Embryonic facial prominence (tissue), 1 donor: ENCODE measurements at regions not wholly inside any gene's neighbourhood (a gene's known extent, or its start where the extent isn't known, plus 50 kb on each side); places are given as distances from the start of the nearest gene placed in this dataset.
"Not testable (repeated sequence)": the region's sequence is repeated elsewhere in the genome, so short reads cannot be mapped to it uniquely, and the experiment has no call there.

Experiments used
- DNase-seq: peaks from one replicate; pipeline ENCODE4 v3.0.0-alpha.2; 2016; ENCODE audit errors: extremely low spot score

DNA sequence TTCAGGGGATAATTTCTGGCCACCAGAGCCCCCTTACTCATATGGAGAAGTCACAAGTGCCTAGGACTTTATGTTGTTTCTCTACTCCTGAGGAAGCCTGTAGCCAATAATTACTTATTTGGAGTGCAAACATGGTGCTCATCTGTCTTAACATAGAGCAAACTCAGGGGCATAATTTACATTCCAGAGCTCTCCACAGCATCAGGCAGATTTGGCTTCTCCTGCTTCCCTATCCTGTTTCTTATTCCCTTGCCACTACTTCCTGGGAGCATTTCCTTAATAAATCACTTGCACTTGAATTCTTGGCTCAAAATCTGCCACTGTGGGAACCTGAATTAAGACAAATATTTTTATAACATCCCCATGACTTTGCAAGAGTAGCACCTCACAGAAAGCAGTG, 960.9 kb downstream of the SOCS6 start:
- no peak for DNase-seq

DNA sequence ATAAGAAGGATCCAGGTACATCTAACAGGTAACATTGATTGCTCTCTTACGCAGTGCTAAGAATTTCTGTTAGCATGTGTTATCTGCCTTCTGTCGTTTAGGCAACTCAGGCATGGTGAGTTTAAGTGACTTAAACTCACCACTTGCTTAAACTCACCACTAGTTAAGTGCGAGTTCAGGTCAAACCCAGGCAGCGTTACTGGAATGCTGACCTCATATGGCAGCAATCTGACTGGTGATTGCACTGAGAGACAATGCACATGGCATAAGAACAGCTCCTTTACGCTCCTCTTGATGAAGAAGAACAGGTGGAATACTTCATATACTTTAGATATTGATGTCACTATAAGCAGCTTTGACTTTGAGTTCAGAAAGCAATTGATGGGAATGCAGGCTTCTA, 954.1 kb downstream of the SOCS6 start:
- DNase-seq: no peak

DNA sequence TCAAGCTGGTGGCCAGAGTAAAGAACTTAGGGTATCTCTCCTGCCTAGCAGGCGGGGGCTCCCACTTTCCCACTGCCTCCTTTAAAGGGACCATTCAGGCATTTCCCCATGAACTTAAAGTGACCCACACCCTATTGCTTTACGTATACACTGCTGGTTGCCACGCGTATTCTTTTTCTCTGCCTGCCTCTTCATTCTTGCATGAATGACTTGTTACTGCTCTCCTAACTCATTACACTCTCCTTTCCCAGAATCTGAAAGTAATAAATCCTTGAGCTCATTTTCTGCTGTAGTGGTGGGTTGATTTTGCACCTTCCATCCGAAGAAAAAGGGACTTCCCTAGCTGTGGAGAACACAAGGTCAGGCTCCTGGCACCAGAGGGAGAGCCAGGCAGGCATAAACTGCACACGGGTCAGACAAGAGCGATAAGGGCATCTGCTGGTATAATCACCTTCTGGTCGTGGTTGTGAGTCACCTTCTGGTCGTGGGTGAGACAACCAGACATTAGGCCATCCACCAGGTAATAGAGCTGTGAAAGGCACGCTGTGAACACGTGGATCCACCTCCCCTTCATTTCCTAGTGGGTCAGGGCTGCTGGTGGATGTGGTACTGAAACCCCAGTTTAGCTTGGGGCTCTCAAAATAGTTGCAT, 950.3 kb downstream of the SOCS6 start:
- no peak for DNase-seq

DNA sequence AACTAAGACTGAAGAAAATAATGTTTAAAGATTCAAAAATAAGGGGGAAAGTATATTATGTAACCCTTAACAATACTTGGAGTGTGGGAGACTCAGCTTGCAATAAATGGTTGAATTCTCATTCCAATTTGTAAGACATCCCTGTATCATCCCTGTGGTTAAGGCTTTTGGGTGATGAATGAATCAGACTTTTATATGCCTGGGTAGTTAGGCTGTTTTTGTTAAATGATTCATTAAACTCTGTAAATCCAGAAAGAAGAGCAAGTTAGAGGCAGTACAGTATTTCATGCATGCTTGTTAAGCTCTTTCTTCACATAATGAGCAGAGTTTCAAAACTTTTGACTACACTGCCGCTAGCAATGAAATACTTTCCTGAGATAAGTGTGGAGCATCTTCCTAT, 948.8 kb downstream of the SOCS6 start:
- no peak for DNase-seq

DNA sequence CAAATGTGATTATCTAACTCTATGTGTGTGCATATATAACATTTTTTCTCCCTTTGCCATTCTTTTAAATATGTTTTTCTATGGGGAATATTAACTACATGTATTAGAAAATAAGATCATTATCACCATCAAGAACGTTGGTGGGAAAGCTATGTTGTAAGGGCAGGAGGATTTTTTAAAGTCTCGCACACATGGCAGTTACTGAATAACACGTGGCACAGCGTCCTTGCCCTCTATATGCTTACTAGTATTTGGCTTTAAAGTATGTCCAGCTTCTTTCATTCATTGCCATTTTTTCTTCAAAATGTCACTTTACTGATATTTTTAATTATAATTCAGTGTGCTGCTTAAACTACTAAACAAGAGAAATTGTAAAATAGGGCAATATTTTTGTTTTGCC, 944.3 kb downstream of the SOCS6 start:
- no peak for DNase-seq

DNA sequence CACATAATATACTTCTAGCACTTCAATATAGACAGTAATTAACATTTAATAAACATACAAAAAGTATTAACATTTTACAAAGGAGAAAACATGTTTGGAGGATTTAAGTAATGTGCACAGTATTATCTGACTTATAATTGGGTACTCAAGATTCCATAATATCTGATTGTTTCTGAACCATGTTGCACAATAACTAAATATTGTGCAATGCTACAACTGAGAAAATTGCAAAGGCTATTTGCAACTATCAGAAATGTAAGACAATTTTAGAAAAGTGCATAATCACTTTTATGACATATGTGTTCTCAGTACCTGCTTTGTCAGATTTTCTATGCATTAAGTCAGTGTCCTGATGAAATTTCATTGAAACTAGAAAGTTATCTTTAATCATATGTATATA, 934.6 kb downstream of the SOCS6 start:
- no peak for DNase-seq

DNA sequence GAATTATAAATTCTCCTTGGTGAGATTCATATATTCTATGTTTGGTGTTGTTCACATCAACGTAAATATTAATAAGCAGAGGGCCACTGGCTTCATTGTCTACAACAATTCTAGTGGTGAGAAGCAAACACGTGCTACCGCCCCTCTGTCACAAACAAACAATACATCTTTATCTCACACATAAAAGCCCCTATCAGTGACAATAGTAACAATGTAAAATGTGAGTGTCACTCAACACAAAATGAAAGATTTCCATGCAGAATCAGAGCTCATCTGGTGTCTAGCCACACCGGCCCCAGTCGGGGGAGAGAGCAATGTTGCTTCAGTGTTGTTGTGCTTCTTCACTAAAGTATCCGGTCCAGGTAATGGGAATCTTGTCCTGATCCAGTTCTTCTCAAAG, 932.6 kb downstream of the SOCS6 start:
- DNase-seq: no peak

DNA sequence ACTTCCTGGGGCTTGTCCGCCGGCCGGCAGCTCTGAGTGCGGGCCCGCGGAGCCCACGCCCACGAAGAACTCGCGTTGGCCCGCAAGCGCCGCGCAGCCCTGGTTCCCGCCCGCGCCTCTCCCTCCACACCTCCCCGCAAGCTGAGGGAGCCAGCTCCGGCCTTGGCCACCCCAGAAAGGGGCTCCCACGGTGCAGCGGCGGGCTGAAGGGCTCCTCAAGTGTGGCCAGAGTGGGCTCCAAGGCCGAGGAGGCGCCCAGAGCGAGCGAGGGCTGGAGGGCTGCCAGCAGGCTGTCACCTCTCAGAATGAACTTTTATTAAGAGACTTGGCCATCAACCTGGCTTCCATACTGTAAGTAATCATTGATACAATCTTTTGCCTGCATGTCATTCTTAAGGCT, 923.9 kb downstream of the SOCS6 start:
- not testable (repeated sequence) for DNase-seq

DNA sequence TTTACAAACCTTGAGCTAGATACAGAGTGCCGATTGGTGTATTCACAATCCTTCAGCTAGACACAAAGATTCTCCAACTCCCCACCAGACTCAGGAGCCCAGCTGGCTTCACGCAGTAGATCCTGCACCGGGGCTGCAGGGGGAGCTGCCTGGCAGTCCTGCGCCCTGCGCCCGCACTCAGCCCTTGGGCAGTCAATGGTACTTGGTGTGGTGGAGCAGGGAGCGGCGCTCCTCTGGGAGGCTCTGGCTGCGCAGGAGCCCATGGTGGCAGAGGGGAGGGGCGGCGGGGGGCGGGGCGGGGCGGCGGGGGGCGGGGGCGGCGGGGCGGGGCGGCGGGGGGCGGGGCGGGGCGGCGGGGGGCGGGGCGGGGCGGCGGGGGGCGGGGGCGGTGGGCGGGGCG, 923.4 kb downstream of the SOCS6 start:
- DNase-seq: no peak

DNA sequence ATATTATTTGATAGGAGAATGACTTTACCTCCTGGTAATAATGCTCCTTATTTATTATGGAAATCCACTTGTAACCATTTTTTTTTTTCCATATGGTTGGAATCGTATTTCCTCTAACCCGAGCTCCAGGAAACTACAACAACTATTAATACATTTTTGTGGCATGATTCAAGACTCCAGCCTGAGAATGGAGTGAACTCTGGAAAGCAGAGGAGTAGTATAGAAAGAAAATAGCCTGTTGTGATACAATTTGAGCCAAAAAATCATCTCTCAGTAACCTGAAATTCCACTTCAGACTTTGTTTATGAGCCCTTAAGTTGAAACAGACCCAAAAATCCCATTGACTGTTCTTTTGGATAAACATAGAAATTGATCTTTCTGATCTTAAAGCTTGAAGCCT, 921.1 kb downstream of the SOCS6 start:
- no peak for DNase-seq

DNA sequence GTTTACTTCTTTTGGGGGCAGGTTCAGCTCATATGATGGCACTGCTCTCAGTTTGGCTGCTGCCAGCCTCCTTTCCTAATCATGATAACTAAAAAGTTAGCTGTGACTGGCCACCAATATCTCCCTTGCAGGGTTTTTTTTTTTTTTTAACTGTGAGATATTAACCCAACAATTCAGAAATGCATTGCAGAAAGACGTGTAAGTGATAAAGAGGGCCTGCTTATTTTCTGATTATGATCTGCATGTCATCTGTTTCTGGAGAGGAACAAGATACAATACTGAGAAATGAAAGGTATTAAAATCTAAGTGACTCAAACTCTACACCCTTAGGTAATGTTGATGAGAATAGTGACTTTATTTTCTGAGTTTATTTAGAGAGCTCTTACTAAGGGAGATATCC, 905.6 kb downstream of the SOCS6 start:
- no peak for DNase-seq

DNA sequence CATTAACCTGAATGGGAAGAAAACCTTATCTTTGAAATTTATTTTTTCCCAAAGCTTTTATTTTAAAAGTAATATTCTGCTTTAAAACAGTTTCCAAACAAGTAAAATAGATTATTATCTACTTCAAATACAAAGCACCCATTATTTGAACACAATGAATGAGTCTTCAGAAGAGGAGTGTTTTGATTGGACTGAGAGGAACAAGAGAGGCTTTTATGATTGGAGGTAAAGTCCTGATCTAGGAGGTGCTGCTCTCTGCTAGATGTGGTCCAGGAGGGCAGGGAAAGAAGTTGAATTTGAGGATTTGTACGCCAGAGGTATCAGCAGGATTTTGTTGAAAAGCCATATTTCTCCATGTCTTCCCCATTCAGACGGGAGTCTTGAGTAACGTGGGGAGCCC, 900.7 kb downstream of the SOCS6 start:
- no peak for DNase-seq

DNA sequence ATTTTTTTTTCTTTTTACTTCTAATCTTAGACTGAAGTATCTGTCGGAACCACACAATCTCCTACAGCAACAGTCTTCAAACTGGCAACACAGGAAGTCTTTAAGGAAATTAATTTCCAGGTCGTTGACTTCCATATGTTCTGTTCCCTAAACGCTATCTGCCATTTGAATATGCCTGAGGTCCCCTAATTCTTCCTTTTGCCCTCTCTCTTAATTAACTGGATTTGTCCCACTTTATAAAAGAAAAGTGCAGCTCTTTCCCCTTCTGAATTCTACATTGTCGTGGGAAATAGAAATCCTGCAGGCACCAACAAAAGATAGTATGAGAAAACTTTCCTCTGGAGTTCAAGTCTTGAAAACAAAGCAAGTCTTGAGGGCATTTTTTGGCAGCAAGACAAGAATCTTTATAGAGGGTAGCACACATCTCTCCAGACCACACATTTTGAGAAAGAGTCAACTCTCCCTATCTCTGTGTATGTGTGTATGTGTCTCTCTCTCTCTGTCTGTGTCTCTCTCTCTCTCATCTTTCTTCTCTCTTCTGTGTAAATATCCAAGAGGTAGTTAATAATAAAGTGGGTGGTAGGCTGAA, 879.8 kb downstream of the SOCS6 start:
- no peak for DNase-seq

DNA sequence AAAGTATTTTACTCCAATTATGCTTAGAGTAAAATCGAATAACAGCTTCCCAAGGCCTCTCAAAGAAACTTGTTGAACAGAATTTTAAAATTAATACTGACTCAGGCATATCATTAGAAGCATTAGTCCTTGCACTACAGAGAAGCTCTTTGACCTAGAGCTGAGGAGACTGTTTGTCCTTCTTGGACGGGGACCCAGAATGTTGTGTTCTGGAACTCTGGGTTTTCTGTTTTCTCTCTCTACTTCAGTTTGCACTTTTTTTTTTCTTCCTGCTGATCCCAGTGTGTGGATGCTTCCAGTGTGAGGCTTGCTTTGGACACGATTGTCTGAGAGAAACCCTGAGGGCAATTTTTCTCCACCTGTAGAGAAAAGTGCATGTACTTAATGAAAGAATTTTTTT, 847.6 kb downstream of the SOCS6 start:
- DNase-seq: no peak

DNA sequence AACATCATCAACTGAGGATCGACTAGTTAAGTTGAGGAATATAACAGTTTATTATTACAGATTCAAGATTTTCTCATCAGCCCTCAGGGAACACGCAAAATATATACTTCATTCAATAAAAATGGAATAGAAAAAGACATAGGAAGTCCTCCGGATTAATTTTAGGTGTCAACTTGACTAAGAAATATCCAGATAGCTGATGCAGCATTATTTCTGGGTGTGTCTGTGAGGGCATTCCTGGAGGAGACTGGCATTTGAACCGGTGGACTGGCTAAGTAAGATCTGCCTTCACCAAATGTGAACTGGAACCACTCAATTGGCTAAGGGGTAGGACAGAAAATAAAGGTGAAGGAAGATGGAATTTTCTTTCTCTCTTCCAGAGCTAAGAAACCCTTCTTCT, 845.3 kb downstream of the SOCS6 start:
- DNase-seq: no peak

DNA sequence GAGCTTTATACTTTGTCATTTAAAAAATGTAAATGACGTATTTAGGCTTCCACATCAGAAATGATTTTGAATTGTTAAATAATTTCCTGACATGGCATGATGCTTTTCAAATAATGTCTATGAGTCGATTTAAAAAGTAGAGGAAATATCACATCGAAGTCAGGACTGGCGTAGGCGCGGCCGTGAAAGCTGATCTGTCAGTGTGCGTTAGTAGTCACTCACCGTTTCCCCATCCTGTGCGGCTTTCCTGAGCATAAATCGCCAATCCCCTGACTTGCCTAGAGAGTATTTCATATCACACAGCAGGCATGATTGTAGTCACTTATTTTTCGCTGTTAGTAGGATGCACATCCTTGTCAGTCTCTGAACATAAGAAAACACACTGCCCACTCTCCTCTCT, 843.1 kb downstream of the SOCS6 start:
- no peak for DNase-seq

DNA sequence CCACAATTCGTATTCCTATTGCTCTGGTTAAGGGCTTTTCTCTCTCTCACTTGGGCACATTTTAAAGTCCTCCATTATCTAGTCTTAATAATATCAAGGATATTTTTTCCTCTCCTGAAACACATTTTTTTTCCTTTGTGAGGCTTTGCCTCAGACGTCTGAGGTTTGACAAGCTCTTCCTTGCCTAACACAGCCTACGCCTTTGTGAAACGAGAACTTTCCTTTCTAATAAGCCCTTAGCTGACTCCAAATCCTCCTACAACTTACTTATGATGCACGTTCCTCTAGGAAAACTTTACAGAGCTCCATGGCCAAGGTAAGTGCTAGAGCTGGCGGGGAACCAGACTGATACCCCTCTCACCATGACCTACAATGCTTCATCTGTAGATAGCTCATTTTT, 841.5 kb downstream of the SOCS6 start:
- no peak for DNase-seq

DNA sequence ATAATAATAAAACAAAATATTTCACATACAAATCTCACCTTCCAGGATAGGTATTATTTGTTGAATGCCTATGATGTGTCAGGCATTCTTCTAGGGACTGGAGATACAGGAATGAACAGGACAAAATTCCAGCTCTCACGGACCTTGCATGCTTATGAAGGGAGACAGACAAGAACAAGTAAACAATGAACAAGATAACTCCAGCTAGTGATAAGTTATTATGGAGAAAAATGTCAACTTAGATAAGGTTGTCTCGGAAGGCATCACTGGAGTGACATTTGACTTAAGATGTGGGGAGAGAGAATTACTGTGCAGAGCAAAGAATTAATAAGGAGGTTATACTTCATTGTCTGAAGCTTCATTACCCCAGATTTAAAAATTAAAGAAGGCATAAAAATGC, 836.7 kb downstream of the SOCS6 start:
- no peak for DNase-seq

DNA sequence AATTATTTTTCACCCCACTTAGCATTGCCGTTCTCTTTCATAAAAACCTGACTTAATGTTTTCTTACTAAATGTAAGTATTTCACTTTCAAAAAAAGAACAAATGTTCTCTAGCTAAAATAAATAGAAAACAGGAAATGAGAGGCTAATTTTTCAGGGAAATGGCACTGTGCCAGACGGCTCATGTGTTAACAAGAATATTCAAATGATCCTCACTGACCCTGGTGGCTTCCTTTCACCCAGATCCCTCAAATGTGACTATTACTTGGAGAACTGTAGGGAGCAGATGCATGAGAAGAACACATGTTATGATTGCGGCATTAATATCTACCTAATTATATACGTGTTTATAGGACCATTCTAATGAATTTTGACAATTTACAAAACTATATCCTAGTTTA, 827.7 kb downstream of the SOCS6 start:
- no peak for DNase-seq

DNA sequence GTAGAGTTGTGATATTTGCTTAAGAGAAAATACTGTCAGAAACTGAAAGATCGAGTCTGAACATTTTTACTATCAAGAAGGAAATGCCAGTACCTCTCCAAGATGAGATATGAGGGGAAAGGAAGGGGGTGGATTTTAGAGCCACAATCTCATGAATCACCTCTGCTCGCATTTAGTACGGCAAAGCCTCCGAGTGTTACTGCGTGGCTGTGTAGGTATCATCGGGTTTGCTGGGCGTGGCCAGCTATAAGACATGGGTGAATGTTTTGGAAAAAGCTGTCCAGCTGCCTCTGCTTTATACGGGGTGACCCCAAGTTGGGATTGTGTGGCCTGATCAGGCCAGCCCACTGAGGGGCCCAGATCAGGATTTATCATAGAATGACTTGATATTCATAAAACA, 826.4 kb downstream of the SOCS6 start:
- DNase-seq: no peak

DNA sequence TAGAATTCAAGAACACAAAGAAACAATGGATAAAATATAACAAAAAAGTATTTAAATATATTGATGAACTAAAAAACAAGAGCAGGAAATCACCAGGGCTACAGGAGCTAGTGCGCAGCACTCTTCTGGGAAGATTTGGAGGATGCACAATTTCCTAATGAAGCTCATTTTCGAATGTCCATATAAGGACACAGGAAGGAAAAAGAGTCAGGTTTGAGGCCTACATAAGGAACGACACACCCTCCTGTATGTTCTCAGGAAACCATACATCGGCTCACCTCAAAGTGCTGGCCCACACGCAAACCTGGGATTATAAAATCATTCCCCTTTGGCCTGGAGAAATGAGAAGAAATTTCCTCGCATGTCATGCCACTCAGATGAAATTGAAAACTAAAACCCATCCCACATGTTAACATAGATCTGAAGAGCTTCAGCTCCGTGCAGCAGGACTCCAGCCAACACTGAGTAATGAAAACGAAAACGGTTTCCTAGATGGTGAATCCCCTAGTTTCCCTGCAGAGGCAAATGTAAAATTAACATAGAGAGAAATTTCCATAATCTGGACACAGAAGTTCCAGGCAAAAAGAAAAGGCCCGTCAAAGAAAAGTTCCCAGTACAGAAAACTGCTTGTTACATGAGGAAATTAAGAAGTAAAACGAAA, 825.8 kb downstream of the SOCS6 start:
- DNase-seq: no peak

DNA sequence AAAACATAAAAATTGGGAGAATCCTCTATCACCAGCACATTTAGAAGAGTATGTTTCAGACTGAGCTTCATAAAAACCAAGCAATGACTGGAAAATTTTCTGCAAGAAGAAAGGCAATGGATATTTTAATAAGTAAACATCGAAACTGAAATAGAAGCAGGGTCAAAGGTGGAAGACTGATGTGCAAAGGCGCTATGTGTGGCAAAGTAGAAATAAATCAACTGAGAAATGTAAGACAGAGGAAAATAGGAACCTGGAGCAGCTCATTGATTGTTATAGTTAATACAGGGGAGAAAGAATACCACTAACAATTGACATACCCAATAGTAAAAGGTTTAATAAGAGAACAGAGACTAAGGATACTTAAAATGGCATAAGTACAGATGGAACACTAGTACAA, 818.4 kb downstream of the SOCS6 start:
- no peak for DNase-seq

DNA sequence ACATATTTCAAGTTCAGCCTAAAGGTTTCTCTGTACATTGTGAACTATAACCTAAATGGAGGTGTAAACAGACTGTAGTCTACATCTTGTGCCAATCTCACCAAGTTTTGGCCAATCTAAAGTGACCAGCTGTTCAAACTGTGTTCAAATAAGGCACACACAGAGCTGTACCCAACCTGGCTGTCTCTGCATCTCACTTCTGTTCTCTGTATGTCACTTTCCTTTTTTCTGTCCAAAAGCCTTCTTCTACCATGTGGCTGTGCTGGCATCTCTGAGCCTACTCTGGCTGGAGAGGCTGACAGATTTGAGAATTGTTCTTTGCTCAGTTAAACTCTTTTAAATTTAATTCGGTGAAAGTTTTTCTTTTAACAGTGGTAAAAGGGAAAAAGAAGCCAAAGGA, 817.9 kb downstream of the SOCS6 start:
- DNase-seq: no peak
